ENCODE measurements at regions not wholly inside any gene's neighbourhood (a gene's known extent, or its start where the extent isn't known, plus 50 kb on each side); places are given as distances from the start of the nearest gene placed in this dataset.

DNA sequence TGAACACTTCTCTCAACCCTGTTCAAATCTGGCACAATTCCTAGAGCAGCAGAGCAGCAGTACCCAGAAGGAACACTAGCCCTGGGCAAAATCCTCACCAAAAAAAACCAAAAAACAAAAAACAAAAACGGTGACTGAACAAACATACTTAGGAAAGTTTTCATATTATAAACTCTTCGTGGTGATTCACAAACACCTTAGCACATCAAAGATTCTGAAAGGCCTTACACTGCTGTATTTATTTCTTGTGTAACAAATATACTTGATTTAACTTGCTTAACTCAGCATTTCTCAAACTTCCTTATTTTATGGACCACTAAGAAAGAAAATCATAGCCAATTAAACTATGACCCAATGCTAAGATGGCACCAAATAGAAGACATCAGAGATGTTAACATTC lies 57.8 kb upstream of the RREB1 start (continued):
- TF ChIP-seq, protein P1, sequence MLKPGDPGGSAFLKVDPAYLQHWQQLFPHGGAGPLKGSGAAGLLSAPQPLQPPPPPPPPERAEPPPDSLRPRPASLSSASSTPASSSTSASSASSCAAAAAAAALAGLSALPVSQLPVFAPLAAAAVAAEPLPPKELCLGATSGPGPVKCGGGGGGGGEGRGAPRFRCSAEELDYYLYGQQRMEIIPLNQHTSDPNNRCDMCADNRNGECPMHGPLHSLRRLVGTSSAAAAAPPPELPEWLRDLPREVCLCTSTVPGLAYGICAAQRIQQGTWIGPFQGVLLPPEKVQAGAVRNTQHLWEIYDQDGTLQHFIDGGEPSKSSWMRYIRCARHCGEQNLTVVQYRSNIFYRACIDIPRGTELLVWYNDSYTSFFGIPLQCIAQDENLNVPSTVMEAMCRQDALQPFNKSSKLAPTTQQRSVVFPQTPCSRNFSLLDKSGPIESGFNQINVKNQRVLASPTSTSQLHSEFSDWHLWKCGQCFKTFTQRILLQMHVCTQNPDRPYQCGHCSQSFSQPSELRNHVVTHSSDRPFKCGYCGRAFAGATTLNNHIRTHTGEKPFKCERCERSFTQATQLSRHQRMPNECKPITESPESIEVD (tag by site-specific recombination; IDR thresholded peaks at IDR 0.05) = no peak
- TF ChIP-seq ZNF416 (tag by site-specific recombination; IDR thresholded peaks at IDR 0.05) = no peak
- TF ChIP-seq ZNF2 (tag by site-specific recombination; IDR thresholded peaks at IDR 0.05) = no peak
- TF ChIP-seq ZNF157 (tag by site-specific recombination; IDR thresholded peaks at IDR 0.05) = no peak
- no peak for TF ChIP-seq ZNF768 (tag by site-specific recombination; IDR thresholded peaks at IDR 0.05)
- no peak for TF ChIP-seq RBAK (tag by site-specific recombination; IDR thresholded peaks at IDR 0.05)
- TF ChIP-seq SP7 (tag by site-specific recombination; IDR thresholded peaks at IDR 0.05) = no peak
- TF ChIP-seq REPIN1 (tag by site-specific recombination; IDR thresholded peaks at IDR 0.05; ENCODE audit: low read depth) = no peak
- TF ChIP-seq ZSCAN23 (tag by site-specific recombination; IDR thresholded peaks at IDR 0.05) = no peak
- TF ChIP-seq ZNF660 (tag by site-specific recombination; IDR thresholded peaks at IDR 0.05) = no peak
- TF ChIP-seq, protein P2, sequence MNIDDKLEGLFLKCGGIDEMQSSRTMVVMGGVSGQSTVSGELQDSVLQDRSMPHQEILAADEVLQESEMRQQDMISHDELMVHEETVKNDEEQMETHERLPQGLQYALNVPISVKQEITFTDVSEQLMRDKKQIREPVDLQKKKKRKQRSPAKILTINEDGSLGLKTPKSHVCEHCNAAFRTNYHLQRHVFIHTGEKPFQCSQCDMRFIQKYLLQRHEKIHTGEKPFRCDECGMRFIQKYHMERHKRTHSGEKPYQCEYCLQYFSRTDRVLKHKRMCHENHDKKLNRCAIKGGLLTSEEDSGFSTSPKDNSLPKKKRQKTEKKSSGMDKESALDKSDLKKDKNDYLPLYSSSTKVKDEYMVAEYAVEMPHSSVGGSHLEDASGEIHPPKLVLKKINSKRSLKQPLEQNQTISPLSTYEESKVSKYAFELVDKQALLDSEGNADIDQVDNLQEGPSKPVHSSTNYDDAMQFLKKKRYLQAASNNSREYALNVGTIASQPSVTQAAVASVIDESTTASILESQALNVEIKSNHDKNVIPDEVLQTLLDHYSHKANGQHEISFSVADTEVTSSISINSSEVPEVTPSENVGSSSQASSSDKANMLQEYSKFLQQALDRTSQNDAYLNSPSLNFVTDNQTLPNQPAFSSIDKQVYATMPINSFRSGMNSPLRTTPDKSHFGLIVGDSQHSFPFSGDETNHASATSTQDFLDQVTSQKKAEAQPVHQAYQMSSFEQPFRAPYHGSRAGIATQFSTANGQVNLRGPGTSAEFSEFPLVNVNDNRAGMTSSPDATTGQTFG (tag by site-specific recombination; IDR thresholded peaks at IDR 0.05; ENCODE audit: borderline replicate concordance) = no peak
- TF ChIP-seq ZNF561 (tag by site-specific recombination; IDR thresholded peaks at IDR 0.05; ENCODE audit: borderline replicate concordance) = no peak

DNA sequence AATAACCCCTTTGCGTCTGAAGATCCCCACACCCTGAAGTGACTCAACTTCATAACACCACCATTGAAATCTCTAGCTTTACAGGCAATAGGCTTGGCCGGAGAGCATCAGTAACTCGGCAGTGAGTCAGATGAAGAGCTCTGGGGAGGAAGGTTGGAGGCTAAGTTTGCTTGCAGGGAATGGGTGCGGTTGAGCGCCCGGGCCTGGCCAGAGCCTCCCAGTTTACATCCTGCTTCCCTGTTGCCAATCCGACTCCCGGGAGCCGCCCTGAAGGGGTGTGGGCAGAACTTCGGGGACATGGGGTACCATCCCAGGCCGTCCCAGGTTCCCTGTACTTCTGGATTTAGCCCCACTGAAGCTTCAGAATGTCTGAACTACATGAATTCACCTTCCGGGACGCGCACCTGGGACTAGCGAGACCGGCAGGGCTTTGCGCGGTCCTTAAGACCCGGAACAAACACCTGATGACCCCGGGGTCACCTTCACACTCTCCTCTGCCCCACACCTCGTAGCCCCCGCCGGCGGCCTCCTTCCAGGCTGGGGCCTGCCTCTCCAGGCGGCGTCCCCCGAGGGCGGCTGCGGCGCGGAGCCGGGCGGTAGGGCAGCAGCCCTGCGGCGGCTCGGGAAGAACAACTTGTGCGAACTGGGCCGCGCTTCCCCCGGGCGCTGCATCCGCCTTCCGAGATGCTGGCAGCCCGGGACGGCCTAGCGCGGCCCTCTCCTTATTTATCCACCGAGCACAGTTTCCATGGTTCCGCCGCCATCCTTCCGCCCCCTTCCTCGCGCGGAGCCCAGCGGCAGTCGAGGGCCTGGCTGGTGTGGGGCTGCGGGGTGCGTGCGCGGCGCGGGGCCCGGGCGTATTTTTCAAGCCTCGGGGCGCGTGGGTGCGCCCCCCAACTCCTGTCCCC lies 56.6 kb upstream of the RREB1 start:
- Histone ChIP-seq H3K4me1 (ENCODE audit: control insufficient read depth, insufficient read depth, low read length) (peaks cover 10% of the 10 kb centered on the region), H3K9me3 (ENCODE audit: control insufficient read depth, insufficient read depth, low read depth, low read length) (no peaks in the 10 kb centered on the region), H3K4me3 (ENCODE audit: low read depth, low read length) (no peak overlapping the region), H3K36me3 (ENCODE audit: control insufficient read depth in 2 of 2, insufficient read depth in 1 of 2, low read length in 2 of 2) (no peaks in the 10 kb centered on the region), H3K27ac (ENCODE audit: extremely low read depth, low read depth, low read length) (peak overlapping the region; percentile 37; the same call in 1 of the 2 replicates)
- ChIA-PET POLR2A (no interaction called here), CTCF (interaction anchor here (0.6 to 0.7 kb wide), 3 partner anchors 23 to 184 kb away, joined by 3 to 5 read pairs (median 3); no protein-coding TSS in a partner anchor)
- TF ChIP-seq OVOL3 (tag by site-specific recombination; IDR thresholded peaks at IDR 0.05) (no peak), ZNF274 (IDR thresholded peaks at IDR 0.05; ENCODE audit: low read length) (no peak), ZNF274 (tag by site-specific recombination; IDR thresholded peaks at IDR 0.05; ENCODE audit: borderline replicate concordance) (no peak), ZBTB1 (tag by site-specific recombination; IDR thresholded peaks at IDR 0.05) (no peak), EGR2 (tag by site-specific recombination; IDR thresholded peaks at IDR 0.05; ENCODE audit: low read depth) (no peak), ZNF404 (tag by site-specific recombination; IDR thresholded peaks at IDR 0.05) (no peak), OSR2 (tag by site-specific recombination; IDR thresholded peaks at IDR 0.05) (no peak), SCRT2 (tag by site-specific recombination; IDR thresholded peaks at IDR 0.05) (no peak), KLF1 (tag by site-specific recombination; IDR thresholded peaks at IDR 0.05) (no peak), ZNF155 (tag by site-specific recombination; IDR thresholded peaks at IDR 0.05) (no peak)
- TF ChIP-seq, protein P3, sequence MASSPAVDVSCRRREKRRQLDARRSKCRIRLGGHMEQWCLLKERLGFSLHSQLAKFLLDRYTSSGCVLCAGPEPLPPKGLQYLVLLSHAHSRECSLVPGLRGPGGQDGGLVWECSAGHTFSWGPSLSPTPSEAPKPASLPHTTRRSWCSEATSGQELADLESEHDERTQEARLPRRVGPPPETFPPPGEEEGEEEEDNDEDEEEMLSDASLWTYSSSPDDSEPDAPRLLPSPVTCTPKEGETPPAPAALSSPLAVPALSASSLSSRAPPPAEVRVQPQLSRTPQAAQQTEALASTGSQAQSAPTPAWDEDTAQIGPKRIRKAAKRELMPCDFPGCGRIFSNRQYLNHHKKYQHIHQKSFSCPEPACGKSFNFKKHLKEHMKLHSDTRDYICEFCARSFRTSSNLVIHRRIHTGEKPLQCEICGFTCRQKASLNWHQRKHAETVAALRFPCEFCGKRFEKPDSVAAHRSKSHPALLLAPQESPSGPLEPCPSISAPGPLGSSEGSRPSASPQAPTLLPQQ (tag by site-specific recombination; IDR thresholded peaks at IDR 0.05) = no peak

Data from HEK293 (cell line).